GM21367 (cell line): ENCODE measurements at regions not wholly inside any gene's neighbourhood (a gene's known extent, or its start where the extent isn't known, plus 50 kb on each side); places are given as distances from the start of the nearest gene placed in this dataset.

ENCODE experiments used
- ATAC-seq: cut with Tn5 transposase; IDR thresholded peaks from one replicate; pipeline ENCODE4 v1.9.1; 2021; ENCODE audit not compliant: unreplicated experiment

GRCh38 chr10:118246332-118247295 is 95.5 kb downstream of the FAM204A start:
- no peak for ATAC-seq

GRCh38 chr10:118243907-118244306 is 98.2 kb downstream of the FAM204A start:
- ATAC-seq, result no peak

- no peak for ATAC-seq
These were observed 100.6 kb downstream of the FAM204A start for GRCh38 chr10:118241229-118242137.

GRCh38 chr10:118239236-118239630 is 102.9 kb downstream of the FAM204A start:
- ATAC-seq, result no peak

- ATAC-seq, result no peak
These were observed 103.4 kb downstream of the FAM204A start for GRCh38 chr10:118238573-118239235.

- no peak for ATAC-seq
These were observed 104.2 kb downstream of the FAM204A start for GRCh38 chr10:118237930-118238329.

GRCh38 chr10:118234683-118235082 is 107.4 kb downstream of the FAM204A start:
- ATAC-seq, result no peak

GRCh38 chr10:118220346-118220850 is 121.7 kb downstream of the FAM204A start:
- no peak for ATAC-seq

- ATAC-seq, result no peak
These were observed 123.6 kb downstream of the FAM204A start for GRCh38 chr10:118218562-118218961.

- ATAC-seq, result no peak
These were observed 125.5 kb downstream of the FAM204A start for GRCh38 chr10:118216571-118217170.

- ATAC-seq, result no peak
These were observed 126.1 kb downstream of the FAM204A start for GRCh38 chr10:118216020-118216419.

- ATAC-seq, result no peak
These were observed 127.3 kb downstream of the FAM204A start for GRCh38 chr10:118214776-118215175.

GRCh38 chr10:118213436-118213835 is 128.7 kb downstream of the FAM204A start:
- no peak for ATAC-seq

- no peak for ATAC-seq
These were observed 131.8 kb downstream of the FAM204A start for GRCh38 chr10:118210276-118210675.

- ATAC-seq, result no peak
These were observed 132.9 kb downstream of the FAM204A start for GRCh38 chr10:118209215-118209614.

- ATAC-seq, result no peak
These were observed 134.6 kb downstream of the FAM204A start for GRCh38 chr10:118207470-118208007.

GRCh38 chr10:118204292-118204943 is 137.7 kb downstream of the FAM204A start:
- ATAC-seq, result no peak

GRCh38 chr10:118203461-118203860 is 138.7 kb downstream of the FAM204A start:
- no peak for ATAC-seq

- ATAC-seq, result no peak
These were observed 146.4 kb downstream of the FAM204A start for GRCh38 chr10:118195729-118196128.

- no peak for ATAC-seq
These were observed 146.9 kb upstream of the RAB11FIP2 start for GRCh38 chr10:118193642-118194041.
